ENCODE measurements at regions not wholly inside any gene's neighbourhood (a gene's known extent, or its start where the extent isn't known, plus 50 kb on each side); places are given as distances from the start of the nearest gene placed in this dataset.

GRCh38 chr6:26211963-26212362 lies 124.7 kb downstream of the HFE start:
- no peaks in the 10 kb centered on the region for H4K20me1 ChIP-seq (replicated peaks; ENCODE audit: insufficient read depth)
- no peak overlapping the region for H3K4me2 ChIP-seq
- no peak overlapping the region for H3K27ac ChIP-seq (ENCODE audit: low read depth)
- H3K9me3 Mint-ChIP-seq, result peaks cover 2% of the 10 kb centered on the region; the same call in 1 of the 3 replicates
- no peak overlapping the region for H3K4me3 Mint-ChIP-seq
- H3K4me1 Mint-ChIP-seq, result peaks cover 4% of the 10 kb centered on the region; the same call in 2 of the 3 replicates
- H3K36me3 ChIP-seq (ENCODE audit: insufficient read depth), result no peaks in the 10 kb centered on the region
- ATAC-seq, result no peak
- no peaks in the 10 kb centered on the region for H3K9me2 ChIP-seq (ENCODE audit: insufficient read depth)
- H3K27me3 ChIP-seq (ENCODE audit: insufficient read depth), result no peaks in the 10 kb centered on the region
- no peak overlapping the region for H3K27ac Mint-ChIP-seq
- no peak overlapping the region for H2AFZ ChIP-seq
- peaks cover 7% of the 10 kb centered on the region for H3K27me3 Mint-ChIP-seq (ENCODE audit: insufficient read depth, low read depth, poor library complexity)
- peaks cover 9% of the 10 kb centered on the region for H3F3A ChIP-seq (replicated peaks; ENCODE audit: low read depth)
- no peak for TF ChIP-seq ZNF331 (CRISPR knock-in tag; IDR thresholded peaks at IDR 0.05; ENCODE audit: low read depth)
- TF ChIP-seq EZH2 (IDR thresholded peaks at IDR 0.05; ENCODE audit: low read depth, unreplicated experiment), result no peak
- TF ChIP-seq, protein P1, sequence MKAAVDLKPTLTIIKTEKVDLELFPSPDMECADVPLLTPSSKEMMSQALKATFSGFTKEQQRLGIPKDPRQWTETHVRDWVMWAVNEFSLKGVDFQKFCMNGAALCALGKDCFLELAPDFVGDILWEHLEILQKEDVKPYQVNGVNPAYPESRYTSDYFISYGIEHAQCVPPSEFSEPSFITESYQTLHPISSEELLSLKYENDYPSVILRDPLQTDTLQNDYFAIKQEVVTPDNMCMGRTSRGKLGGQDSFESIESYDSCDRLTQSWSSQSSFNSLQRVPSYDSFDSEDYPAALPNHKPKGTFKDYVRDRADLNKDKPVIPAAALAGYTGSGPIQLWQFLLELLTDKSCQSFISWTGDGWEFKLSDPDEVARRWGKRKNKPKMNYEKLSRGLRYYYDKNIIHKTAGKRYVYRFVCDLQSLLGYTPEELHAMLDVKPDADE (IDR thresholded peaks at IDR 0.05), result no peak
- no peak for TF ChIP-seq EZH2phosphoT487 (IDR thresholded peaks at IDR 0.05; ENCODE audit: unreplicated experiment)
- TF ChIP-seq JUNB (IDR thresholded peaks at IDR 0.05; ENCODE audit: unreplicated experiment), result no peak
- no peak for TF ChIP-seq POLR2AphosphoS5 (IDR thresholded peaks at IDR 0.05; ENCODE audit: low read depth)
- TF ChIP-seq CTCF (conservative IDR thresholded peaks at IDR 0.05; ENCODE audit: low read depth in 2 of 2), result no peak
- no peak for TF ChIP-seq STAT1 (IDR thresholded peaks at IDR 0.05; ENCODE audit: unreplicated experiment)
- TF ChIP-seq ZNF462 (CRISPR knock-in tag; IDR thresholded peaks at IDR 0.05), result no peak
- TF ChIP-seq ZNF114 (CRISPR knock-in tag; IDR thresholded peaks at IDR 0.05), result no peak
- no peak for TF ChIP-seq CREB1 (CRISPR knock-in tag; IDR thresholded peaks at IDR 0.05; ENCODE audit: low read depth)
- no peak for TF ChIP-seq REST (IDR thresholded peaks at IDR 0.05; ENCODE audit: unreplicated experiment)
- no peak for TF ChIP-seq NANOG (IDR thresholded peaks at IDR 0.05; ENCODE audit: borderline replicate concordance)
- H3K4me3 ChIP-seq, result no peak overlapping the region
- no peaks in the 10 kb centered on the region for H3K79me2 ChIP-seq (replicated peaks; ENCODE audit: insufficient read depth)
- H3K36me3 Mint-ChIP-seq (ENCODE audit: low read depth), result no peaks in the 10 kb centered on the region
- peaks cover 8% of the 10 kb centered on the region; the same call in 1 of the 2 replicates for H3K4me1 ChIP-seq (ENCODE audit: insufficient read depth)
- DNase-seq (ENCODE audit: low spot score), result no peak
